ENCODE measurements at regions not wholly inside any gene's neighbourhood (a gene's known extent, or its start where the extent isn't known, plus 50 kb on each side); places are given as distances from the start of the nearest gene placed in this dataset.

DNA sequence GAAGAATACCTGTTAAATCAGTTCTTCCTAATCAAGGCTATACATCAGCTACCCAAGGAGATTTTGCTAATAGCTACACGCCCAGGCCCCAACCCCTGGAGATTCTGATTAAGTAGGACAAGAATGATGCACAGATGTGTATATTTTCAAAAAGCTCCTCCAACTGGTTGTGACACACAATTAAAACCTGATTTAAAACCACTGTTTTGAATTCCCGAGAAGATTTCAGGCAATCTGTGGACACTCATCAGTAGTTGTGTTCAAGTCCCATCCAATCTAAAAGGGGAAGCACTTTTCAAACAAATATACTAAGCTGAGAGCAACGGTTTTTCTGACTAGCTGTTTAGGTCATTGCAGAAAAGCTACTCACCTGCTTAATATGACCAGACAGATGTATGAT lies 118.9 kb upstream of the NHSL1 start:
- no peaks in the 10 kb centered on the region for H3K4me1 ChIP-seq (ENCODE audit: control insufficient read depth in 1 of 2, insufficient read depth in 1 of 2, low read depth in 1 of 2, low read length in 1 of 2)
- TF ChIP-seq CTCF (IDR thresholded peaks at IDR 0.05) = no peak
- no peaks in the 10 kb centered on the region for H3K36me3 ChIP-seq
- no peaks in the 10 kb centered on the region for H3K27me3 ChIP-seq
- no peaks in the 10 kb centered on the region for H3K9me3 ChIP-seq
- no peak overlapping the region for H3K4me3 ChIP-seq (ENCODE audit: low read depth in 1 of 2, low read length in 1 of 2)
- no peak overlapping the region for H3K27ac ChIP-seq

DNA sequence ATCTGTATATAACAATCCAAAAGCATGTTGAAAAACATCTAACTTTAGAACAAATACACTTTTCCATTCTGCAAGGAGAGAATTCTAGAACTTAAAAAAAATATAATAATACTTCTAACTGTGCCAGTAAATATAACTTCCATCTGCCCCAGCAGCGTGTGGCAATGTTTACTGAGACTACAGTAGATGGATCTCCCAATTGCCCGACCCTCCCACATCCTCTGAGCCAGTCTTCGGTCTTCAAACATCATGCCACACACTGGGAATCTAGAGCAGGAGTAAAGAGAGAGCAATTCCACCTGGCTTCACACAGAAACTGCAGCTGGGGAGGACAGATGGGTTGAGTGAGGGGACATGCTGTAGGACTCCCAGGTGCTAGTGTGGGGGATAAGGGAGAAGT lies 121.3 kb upstream of the NHSL1 start:
- no peak overlapping the region for H3K4me3 ChIP-seq (ENCODE audit: low read depth in 1 of 2, low read length in 1 of 2)
- H3K9me3 ChIP-seq = no peaks in the 10 kb centered on the region
- H3K27me3 ChIP-seq = no peaks in the 10 kb centered on the region
- no peaks in the 10 kb centered on the region for H3K36me3 ChIP-seq
- TF ChIP-seq CTCF (IDR thresholded peaks at IDR 0.05) = no peak
- no peak overlapping the region for H3K27ac ChIP-seq
- no peaks in the 10 kb centered on the region for H3K4me1 ChIP-seq (ENCODE audit: control insufficient read depth in 1 of 2, insufficient read depth in 1 of 2, low read depth in 1 of 2, low read length in 1 of 2)

DNA sequence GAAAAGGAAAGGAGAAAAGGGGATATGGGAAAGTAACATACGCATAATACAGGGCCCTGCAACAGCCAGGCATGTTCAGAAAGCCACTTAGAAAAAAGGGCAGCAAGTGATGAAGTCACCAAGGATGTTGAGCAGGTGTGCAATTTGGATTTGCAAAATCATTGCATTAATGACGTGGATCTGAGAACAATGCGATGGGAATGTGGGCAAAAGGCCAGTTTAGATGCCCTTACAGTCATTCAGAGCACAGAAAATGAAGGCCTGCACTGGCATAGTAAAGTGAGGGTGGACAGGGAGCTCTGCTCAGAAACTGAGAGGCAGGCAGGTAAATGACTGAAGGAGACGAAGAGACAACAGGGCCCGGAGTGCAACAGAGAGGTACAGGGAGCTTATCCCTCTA lies 123.7 kb upstream of the NHSL1 start:
- Histone ChIP-seq H3K9me3 (no peaks in the 10 kb centered on the region), H3K27ac (no peak overlapping the region), H3K4me3 (ENCODE audit: low read depth in 1 of 2, low read length in 1 of 2) (no peak overlapping the region), H3K36me3 (no peaks in the 10 kb centered on the region), H3K27me3 (no peaks in the 10 kb centered on the region), H3K4me1 (ENCODE audit: control insufficient read depth in 1 of 2, insufficient read depth in 1 of 2, low read depth in 1 of 2, low read length in 1 of 2) (no peaks in the 10 kb centered on the region)
- TF ChIP-seq CTCF (IDR thresholded peaks at IDR 0.05) = no peak

DNA sequence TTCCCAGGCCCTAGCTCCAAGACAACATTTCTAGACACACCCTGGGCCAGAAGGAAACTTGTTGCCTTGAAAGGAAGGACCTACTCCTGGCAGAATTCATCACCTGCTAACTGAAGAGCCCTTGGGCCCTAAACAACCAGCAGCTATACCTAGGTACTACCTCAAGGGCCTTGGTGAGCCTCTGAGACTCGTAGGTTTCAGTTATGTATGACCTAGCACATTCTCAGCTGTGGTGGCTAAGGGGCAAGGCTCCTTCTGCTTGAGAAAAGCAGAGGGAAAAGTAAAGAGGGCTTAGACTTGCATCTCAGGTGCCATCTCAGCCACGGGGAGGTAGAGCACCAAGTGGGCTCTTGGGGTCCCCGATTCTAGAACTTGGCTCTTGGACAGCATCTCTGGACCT lies 132.3 kb upstream of the NHSL1 start:
- Histone ChIP-seq H3K36me3 (no peaks in the 10 kb centered on the region), H3K9me3 (no peaks in the 10 kb centered on the region), H3K27ac (no peak overlapping the region), H3K4me3 (ENCODE audit: low read depth in 1 of 2, low read length in 1 of 2) (no peak overlapping the region), H3K4me1 (ENCODE audit: control insufficient read depth in 1 of 2, insufficient read depth in 1 of 2, low read depth in 1 of 2, low read length in 1 of 2) (no peaks in the 10 kb centered on the region), H3K27me3 (no peaks in the 10 kb centered on the region)
- TF ChIP-seq CTCF (IDR thresholded peaks at IDR 0.05) = no peak

DNA sequence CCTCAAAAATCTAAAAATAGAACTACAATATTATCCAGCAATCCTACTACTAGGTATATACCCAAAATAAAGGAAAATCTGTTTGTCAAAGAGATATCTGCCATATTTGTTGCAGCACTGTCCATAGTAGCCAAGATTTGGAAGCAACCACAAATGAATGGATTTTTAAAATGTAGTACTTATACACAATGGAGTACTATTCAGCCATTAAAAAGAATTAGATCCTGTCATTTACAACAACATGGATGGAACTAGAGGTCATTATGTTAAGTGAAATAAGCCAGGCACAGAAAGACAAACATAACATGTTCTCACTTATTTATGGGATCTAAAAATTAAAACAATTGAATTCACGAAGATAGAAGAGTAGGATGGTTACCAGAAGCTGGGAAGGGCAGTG lies 135.7 kb upstream of the CCDC28A start:
- no peak for TF ChIP-seq CTCF (IDR thresholded peaks at IDR 0.05)
- Histone ChIP-seq H3K36me3 (no peaks in the 10 kb centered on the region), H3K27me3 (no peaks in the 10 kb centered on the region), H3K4me3 (ENCODE audit: low read depth in 1 of 2, low read length in 1 of 2) (no peak overlapping the region), H3K27ac (no peak overlapping the region), H3K4me1 (ENCODE audit: control insufficient read depth in 1 of 2, insufficient read depth in 1 of 2, low read depth in 1 of 2, low read length in 1 of 2) (no peaks in the 10 kb centered on the region), H3K9me3 (no peaks in the 10 kb centered on the region)

- Histone ChIP-seq H3K4me1 (ENCODE audit: control insufficient read depth in 1 of 2, insufficient read depth in 1 of 2, low read depth in 1 of 2, low read length in 1 of 2) (no peaks in the 10 kb centered on the region), H3K9me3 (no peaks in the 10 kb centered on the region), H3K27me3 (no peaks in the 10 kb centered on the region), H3K36me3 (no peaks in the 10 kb centered on the region), H3K4me3 (ENCODE audit: low read depth in 1 of 2, low read length in 1 of 2) (no peak overlapping the region), H3K27ac (no peak overlapping the region)
- no peak for TF ChIP-seq CTCF (IDR thresholded peaks at IDR 0.05)
These were observed 135.0 kb upstream of the CCDC28A start for GRCh38 chr6:138638604-138639003.
